SK-N-SH (cell line): ENCODE measurements at regions not wholly inside any gene's neighbourhood (a gene's known extent, or its start where the extent isn't known, plus 50 kb on each side); places are given as distances from the start of the nearest gene placed in this dataset.
"Not testable (repeated sequence)": the region's sequence is repeated elsewhere in the genome, so short reads cannot be mapped to it uniquely, and the experiment has no call there.

Experiments used
- CHD2 ChIP-seq: fragments of 150-350 bp; IDR thresholded peaks from 2 replicates; pipeline ENCODE4 v1.6.1; 2018; ENCODE audit warnings: low read length; ENCODE audit not compliant: partially characterized antibody
- CTCF ChIP-seq: fragments of 200-600 bp; sonication (generic); IDR thresholded peaks from 2 replicates; pipeline ENCODE4 v1.6.1; 2017; ENCODE audit warnings: antibody characterized with exemption, mild to moderate bottlenecking, moderate library complexity
- EP300 ChIP-seq, 2 experiments: IDR thresholded peaks; 2 replicates each; pipeline versions ENCODE4 v1.4.0 to v1.6.1; 2012; ENCODE audit warnings: borderline replicate concordance in 1 of 2, low read depth in 1 of 2, low read length in 1 of 2
- EZH2phosphoT487 ChIP-seq: fragments of 200-600 bp; sonication (generic); IDR thresholded peaks from 2 replicates; pipeline ENCODE4 v1.6.1; 2017; ENCODE audit warnings: low read depth, mixed run types, mild to moderate bottlenecking, antibody characterized with exemption, moderate library complexity, borderline replicate concordance
- FOXJ3 ChIP-seq: sonication (generic); formaldehyde crosslinking; IDR thresholded peaks from 2 replicates; pipeline ENCODE4 v1.5.1; 2020; ENCODE audit warnings: mild to moderate bottlenecking, missing genetic modification reagents
- GABPA ChIP-seq: IDR thresholded peaks from 2 replicates; pipeline ENCODE4 v1.4.0; 2012; ENCODE audit warnings: low read depth, mild to moderate bottlenecking
- GATA2 ChIP-seq: sonication (generic); formaldehyde crosslinking; IDR thresholded peaks from 2 replicates; pipeline ENCODE4 v1.5.0; 2020; ENCODE audit warnings: mild to moderate bottlenecking, missing genetic modification reagents
- MXI1 ChIP-seq: IDR thresholded peaks from 2 replicates; pipeline ENCODE4 v1.6.1; 2012; ENCODE audit warnings: mild to moderate bottlenecking, low read depth, low read length, improper control_type of control experiment
- RAD21 ChIP-seq: IDR thresholded peaks from 2 replicates; pipeline ENCODE4 v1.6.1; 2012; ENCODE audit warnings: mild to moderate bottlenecking, low read length
- REST ChIP-seq: IDR thresholded peaks from 2 replicates; pipeline ENCODE4 v1.6.1; 2012; ENCODE audit warnings: mild to moderate bottlenecking, low read depth, low read length, moderate library complexity
- RFX5 ChIP-seq: IDR thresholded peaks from 2 replicates; pipeline ENCODE4 v1.6.1; 2012; ENCODE audit warnings: mild to moderate bottlenecking, improper control_type of control experiment, low read length
- TEAD4 ChIP-seq: IDR thresholded peaks from 2 replicates; pipeline ENCODE4 v1.4.0; 2012; ENCODE audit warnings: mild to moderate bottlenecking, borderline replicate concordance; ENCODE audit not compliant: insufficient read depth
- TF ChIP-seq, protein P1 (sequence below): IDR thresholded peaks from 2 replicates; pipeline ENCODE4; 2012
- TF ChIP-seq, protein P2 (sequence below): IDR thresholded peaks from 2 replicates; pipeline ENCODE4 v1.4.0; 2012; ENCODE audit warnings: low read depth

GRCh38 chr3:63738577-63738976, 80.5 kb upstream of the C3orf49 start:
- TF ChIP-seq GABPA; REST; CTCF; FOXJ3 (CRISPR knock-in tag); RAD21; EP300 (IDR thresholded peaks at IDR 0.05; ENCODE audit: borderline replicate concordance in 1 of 2, low read depth in 1 of 2, low read length in 1 of 2); RFX5; TEAD4; EZH2phosphoT487; GATA2 (CRISPR knock-in tag); MXI1; CHD2: not testable (repeated sequence)
- TF ChIP-seq, protein P1, sequence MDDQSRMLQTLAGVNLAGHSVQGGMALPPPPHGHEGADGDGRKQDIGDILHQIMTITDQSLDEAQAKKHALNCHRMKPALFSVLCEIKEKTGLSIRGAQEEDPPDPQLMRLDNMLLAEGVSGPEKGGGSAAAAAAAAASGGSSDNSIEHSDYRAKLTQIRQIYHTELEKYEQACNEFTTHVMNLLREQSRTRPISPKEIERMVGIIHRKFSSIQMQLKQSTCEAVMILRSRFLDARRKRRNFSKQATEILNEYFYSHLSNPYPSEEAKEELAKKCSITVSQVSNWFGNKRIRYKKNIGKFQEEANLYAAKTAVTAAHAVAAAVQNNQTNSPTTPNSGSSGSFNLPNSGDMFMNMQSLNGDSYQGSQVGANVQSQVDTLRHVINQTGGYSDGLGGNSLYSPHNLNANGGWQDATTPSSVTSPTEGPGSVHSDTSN: not testable (repeated sequence)
- TF ChIP-seq, protein P2, sequence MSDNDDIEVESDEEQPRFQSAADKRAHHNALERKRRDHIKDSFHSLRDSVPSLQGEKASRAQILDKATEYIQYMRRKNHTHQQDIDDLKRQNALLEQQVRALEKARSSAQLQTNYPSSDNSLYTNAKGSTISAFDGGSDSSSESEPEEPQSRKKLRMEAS: not testable (repeated sequence)
